ENCODE measurements at regions not wholly inside any gene's neighbourhood (a gene's known extent, or its start where the extent isn't known, plus 50 kb on each side); places are given as distances from the start of the nearest gene placed in this dataset.
"Not testable (repeated sequence)": the region's sequence is repeated elsewhere in the genome, so short reads cannot be mapped to it uniquely, and the experiment has no call there.

- FAIRE-seq = no peak
- TF ChIP-seq POLR2A (IDR thresholded peaks at IDR 0.05; ENCODE audit: low read depth, low read length) = no peak
- no peak for DNase-seq (ENCODE audit: insufficient read length, low spot score)
Measured at GRCh38 chr9:75482566-75482965, 394.3 kb downstream of the OSTF1 start.

GRCh38 chr9:75483636-75484035 is 395.3 kb downstream of the OSTF1 start:
- no peak for TF ChIP-seq POLR2A (IDR thresholded peaks at IDR 0.05; ENCODE audit: low read depth, low read length)
- no peak for DNase-seq (ENCODE audit: insufficient read length, low spot score)
- FAIRE-seq = no peak

- no peak for TF ChIP-seq POLR2A (IDR thresholded peaks at IDR 0.05; ENCODE audit: low read depth, low read length)
- no peak for DNase-seq (ENCODE audit: insufficient read length, low spot score)
- FAIRE-seq = no peak
Measured at GRCh38 chr9:75487856-75488718, 399.8 kb downstream of the OSTF1 start.

GRCh38 chr9:75488719-75489110 is 400.4 kb downstream of the OSTF1 start:
- FAIRE-seq = no peak
- TF ChIP-seq POLR2A (IDR thresholded peaks at IDR 0.05; ENCODE audit: low read depth, low read length) = no peak
- no peak for DNase-seq (ENCODE audit: insufficient read length, low spot score)

GRCh38 chr9:75490326-75490725 is 400.1 kb upstream of the PCSK5 start:
- FAIRE-seq (no peak), DNase-seq (ENCODE audit: insufficient read length, low spot score) (no peak)
- TF ChIP-seq POLR2A (IDR thresholded peaks at IDR 0.05; ENCODE audit: low read depth, low read length) = no peak

GRCh38 chr9:75491533-75491932 is 398.9 kb upstream of the PCSK5 start:
- FAIRE-seq (no peak), DNase-seq (ENCODE audit: insufficient read length, low spot score) (no peak)
- no peak for TF ChIP-seq POLR2A (IDR thresholded peaks at IDR 0.05; ENCODE audit: low read depth, low read length)

- DNase-seq (ENCODE audit: insufficient read length, low spot score) (no peak), FAIRE-seq (no peak)
- no peak for TF ChIP-seq POLR2A (IDR thresholded peaks at IDR 0.05; ENCODE audit: low read depth, low read length)
Measured at GRCh38 chr9:75499812-75500211, 390.7 kb upstream of the PCSK5 start.

- DNase-seq (ENCODE audit: insufficient read length, low spot score) = no peak
- no peak for TF ChIP-seq POLR2A (IDR thresholded peaks at IDR 0.05; ENCODE audit: low read depth, low read length)
- FAIRE-seq = no peak
Measured at GRCh38 chr9:75500479-75500878, 390.0 kb upstream of the PCSK5 start.

- not testable (repeated sequence) for FAIRE-seq; DNase-seq (ENCODE audit: insufficient read length, low spot score)
Measured at GRCh38 chr9:75500940-75501339, 389.5 kb upstream of the PCSK5 start.

GRCh38 chr9:75504721-75505120 is 385.8 kb upstream of the PCSK5 start:
- FAIRE-seq = no peak
- no peak for TF ChIP-seq POLR2A (IDR thresholded peaks at IDR 0.05; ENCODE audit: low read depth, low read length)
- DNase-seq (ENCODE audit: insufficient read length, low spot score) = no peak

GRCh38 chr9:75505654-75506053 is 384.8 kb upstream of the PCSK5 start:
- FAIRE-seq = no peak
- no peak for DNase-seq (ENCODE audit: insufficient read length, low spot score)
- TF ChIP-seq POLR2A (IDR thresholded peaks at IDR 0.05; ENCODE audit: low read depth, low read length) = no peak

- no peak for TF ChIP-seq POLR2A (IDR thresholded peaks at IDR 0.05; ENCODE audit: low read depth, low read length)
- no peak for DNase-seq (ENCODE audit: insufficient read length, low spot score)
- FAIRE-seq = no peak
Measured at GRCh38 chr9:75529463-75529862, 361.0 kb upstream of the PCSK5 start.

GRCh38 chr9:75531588-75531987 is 358.9 kb upstream of the PCSK5 start:
- no peak for TF ChIP-seq POLR2A (IDR thresholded peaks at IDR 0.05; ENCODE audit: low read depth, low read length)
- FAIRE-seq (no peak), DNase-seq (ENCODE audit: insufficient read length, low spot score) (no peak)

- no peak for TF ChIP-seq POLR2A (IDR thresholded peaks at IDR 0.05; ENCODE audit: low read depth, low read length)
- FAIRE-seq (no peak), DNase-seq (ENCODE audit: insufficient read length, low spot score) (no peak)
Measured at GRCh38 chr9:75532233-75533050, 358.0 kb upstream of the PCSK5 start.

GRCh38 chr9:75539523-75539922 is 350.9 kb upstream of the PCSK5 start:
- FAIRE-seq = no peak
- no peak for TF ChIP-seq POLR2A (IDR thresholded peaks at IDR 0.05; ENCODE audit: low read depth, low read length)
- DNase-seq (ENCODE audit: insufficient read length, low spot score) = no peak
